ENCODE measurements at regions not wholly inside any gene's neighbourhood (a gene's known extent, or its start where the extent isn't known, plus 50 kb on each side); places are given as distances from the start of the nearest gene placed in this dataset.
A peak's percentile ranks its signal among the peaks of the same experiment; 100 is the strongest.

DNA sequence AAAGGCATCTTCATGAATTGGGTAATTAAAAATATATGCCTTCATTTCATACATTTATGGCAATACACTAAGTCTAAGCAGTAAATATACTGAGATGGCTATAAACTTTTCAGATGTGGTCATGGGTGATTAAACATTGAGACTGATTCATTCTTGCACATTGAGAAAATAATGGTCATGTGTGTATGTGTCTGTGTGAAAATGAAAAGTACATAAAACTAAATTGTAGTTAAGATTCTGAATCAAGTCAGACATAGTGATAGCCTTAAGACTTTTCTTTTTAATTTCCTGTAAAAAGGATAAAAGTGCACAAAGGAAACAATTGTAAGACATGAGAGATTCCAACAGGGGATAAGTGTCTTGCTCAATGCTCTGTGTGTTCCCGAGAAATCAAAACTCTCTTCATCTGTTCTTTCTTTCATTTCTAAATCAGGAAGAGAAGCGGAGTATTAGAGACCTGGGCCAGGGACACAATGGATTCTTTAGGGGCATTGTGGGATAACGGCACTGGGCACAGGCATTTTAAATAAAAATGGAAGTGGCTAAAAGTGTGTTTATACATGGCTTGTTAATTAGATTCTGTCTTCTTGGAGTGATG, 69.8 kb upstream of the AGR3 start:
- no peaks in the 10 kb centered on the region for H3K27me3 ChIP-seq
- intact Hi-C loops (cut with DNase I; ENCODE audit: low total_unique reads): no loop called here
- peak overlapping the region in 2 of 3 donors; percentile 5 to 18 for H3K4me3 ChIP-seq
- H3K36me3 ChIP-seq: no peaks in the 10 kb centered on the region
- peak overlapping the region; percentile 13 to 54 for H3K27ac ChIP-seq
- TF ChIP-seq POLR2A (IDR thresholded peaks at IDR 0.05) (no peak), POLR2AphosphoS5 (IDR thresholded peaks at IDR 0.05) (no peak)
- TF ChIP-seq, protein P1, sequence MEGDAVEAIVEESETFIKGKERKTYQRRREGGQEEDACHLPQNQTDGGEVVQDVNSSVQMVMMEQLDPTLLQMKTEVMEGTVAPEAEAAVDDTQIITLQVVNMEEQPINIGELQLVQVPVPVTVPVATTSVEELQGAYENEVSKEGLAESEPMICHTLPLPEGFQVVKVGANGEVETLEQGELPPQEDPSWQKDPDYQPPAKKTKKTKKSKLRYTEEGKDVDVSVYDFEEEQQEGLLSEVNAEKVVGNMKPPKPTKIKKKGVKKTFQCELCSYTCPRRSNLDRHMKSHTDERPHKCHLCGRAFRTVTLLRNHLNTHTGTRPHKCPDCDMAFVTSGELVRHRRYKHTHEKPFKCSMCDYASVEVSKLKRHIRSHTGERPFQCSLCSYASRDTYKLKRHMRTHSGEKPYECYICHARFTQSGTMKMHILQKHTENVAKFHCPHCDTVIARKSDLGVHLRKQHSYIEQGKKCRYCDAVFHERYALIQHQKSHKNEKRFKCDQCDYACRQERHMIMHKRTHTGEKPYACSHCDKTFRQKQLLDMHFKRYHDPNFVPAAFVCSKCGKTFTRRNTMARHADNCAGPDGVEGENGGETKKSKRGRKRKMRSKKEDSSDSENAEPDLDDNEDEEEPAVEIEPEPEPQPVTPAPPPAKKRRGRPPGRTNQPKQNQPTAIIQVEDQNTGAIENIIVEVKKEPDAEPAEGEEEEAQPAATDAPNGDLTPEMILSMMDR (IDR thresholded peaks at IDR 0.05): no peak
- peaks cover 10 to 15% of the 10 kb centered on the region in 2 donors for H3K9me3 ChIP-seq
- no peaks in the 10 kb centered on the region for H3K4me1 ChIP-seq
- no peak for DNase-seq (ENCODE audit: low spot score in 2 of 2)

DNA sequence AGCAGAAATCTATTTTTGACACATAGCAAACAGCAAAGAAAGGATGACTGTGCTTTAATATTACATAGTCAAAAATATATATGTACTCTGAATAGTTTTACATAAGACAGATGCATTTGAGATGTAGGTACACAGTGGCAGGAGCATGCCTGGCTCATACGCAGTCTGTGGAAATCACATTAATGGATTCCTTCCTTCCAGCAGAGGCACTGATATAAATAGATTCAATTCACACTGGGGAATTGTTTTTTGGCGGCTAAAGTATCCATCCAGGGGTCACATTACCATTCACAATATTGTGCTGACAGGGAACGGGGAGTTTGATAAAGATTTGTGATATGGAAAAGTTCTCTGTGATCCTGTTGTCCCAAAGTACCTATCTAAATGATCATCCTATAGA, 72.5 kb upstream of the AGR3 start:
- TF ChIP-seq, protein P1 (IDR thresholded peaks at IDR 0.05): no peak
- TF ChIP-seq POLR2A (IDR thresholded peaks at IDR 0.05) (no peak), POLR2AphosphoS5 (IDR thresholded peaks at IDR 0.05) (no peak)
- no peaks in the 10 kb centered on the region for H3K27me3 ChIP-seq
- no peaks in the 10 kb centered on the region for H3K4me1 ChIP-seq
- intact Hi-C loops (cut with DNase I; ENCODE audit: low total_unique reads): no loop called here
- H3K36me3 ChIP-seq: no peaks in the 10 kb centered on the region
- no peak overlapping the region for H3K4me3 ChIP-seq
- no peak for DNase-seq (ENCODE audit: low spot score in 2 of 2)
- H3K9me3 ChIP-seq: no peaks in the 10 kb centered on the region
- no peak overlapping the region for H3K27ac ChIP-seq

DNA sequence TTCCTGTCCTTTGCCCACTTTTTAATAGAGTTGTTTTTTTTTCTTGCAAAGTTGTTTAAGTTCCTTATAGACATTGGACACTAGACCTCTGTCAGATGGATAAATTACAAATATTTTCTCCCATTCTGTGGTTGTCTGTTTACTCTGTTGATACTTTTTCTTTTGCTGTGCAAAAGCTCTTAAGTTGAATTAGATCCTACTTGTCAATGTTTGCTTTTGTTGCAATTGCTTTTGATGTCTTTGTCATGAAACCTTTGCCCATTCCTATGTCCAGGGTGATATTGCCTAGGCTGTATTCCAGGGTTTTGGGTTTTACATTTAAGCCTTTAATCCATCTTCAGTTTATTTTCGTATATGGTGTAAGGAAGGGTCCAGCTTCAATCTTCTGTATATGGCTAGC, 76.9 kb upstream of the AGR3 start:
- no peaks in the 10 kb centered on the region for H3K9me3 ChIP-seq
- H3K4me3 ChIP-seq: no peak overlapping the region
- TF ChIP-seq, protein P1 (IDR thresholded peaks at IDR 0.05): no peak
- no peak for TF ChIP-seq POLR2AphosphoS5 (IDR thresholded peaks at IDR 0.05)
- no peak for TF ChIP-seq POLR2A (IDR thresholded peaks at IDR 0.05)
- DNase-seq (ENCODE audit: low spot score in 2 of 2): no peak
- H3K27me3 ChIP-seq: no peaks in the 10 kb centered on the region
- H3K27ac ChIP-seq: no peak overlapping the region
- intact Hi-C loops (cut with DNase I; ENCODE audit: low total_unique reads): no loop called here
- H3K4me1 ChIP-seq: no peaks in the 10 kb centered on the region
- H3K36me3 ChIP-seq: no peaks in the 10 kb centered on the region

DNA sequence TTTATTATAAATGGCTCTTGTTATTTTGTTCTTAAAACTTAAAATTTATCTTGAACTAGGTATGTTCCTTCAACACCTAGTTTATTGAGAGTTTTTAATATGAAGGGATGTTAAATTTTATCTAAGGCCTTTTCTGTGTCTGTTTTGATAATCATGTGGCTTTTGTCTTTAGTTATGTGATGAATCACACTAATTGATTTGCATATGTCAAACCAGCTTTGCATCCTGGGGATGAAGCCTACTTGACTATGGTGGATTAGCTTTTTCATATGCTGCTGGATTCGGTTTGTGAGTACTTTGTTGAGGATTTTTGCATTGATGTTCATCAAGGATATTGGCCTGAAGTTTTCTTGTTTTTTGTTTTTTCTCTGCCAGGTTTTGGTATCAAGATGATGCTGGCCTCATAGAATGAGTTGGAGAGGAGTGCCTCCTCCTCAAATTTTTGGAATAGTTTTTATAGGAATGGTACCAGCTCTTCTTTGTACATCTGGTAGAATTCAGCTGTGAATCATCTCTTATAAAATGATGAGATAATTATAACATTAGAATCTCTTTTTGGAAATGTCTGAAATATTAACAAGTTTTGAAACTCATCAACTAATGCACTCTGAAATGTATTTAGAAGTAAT, 78.7 kb upstream of the AGR3 start:
- Histone ChIP-seq H3K27ac (no peak overlapping the region), H3K4me3 (no peak overlapping the region), H3K27me3 (no peaks in the 10 kb centered on the region), H3K9me3 (no peaks in the 10 kb centered on the region), H3K36me3 (no peaks in the 10 kb centered on the region), H3K4me1 (no peaks in the 10 kb centered on the region)
- no peak for TF ChIP-seq POLR2A (IDR thresholded peaks at IDR 0.05)
- TF ChIP-seq, protein P1 (IDR thresholded peaks at IDR 0.05): no peak
- no peak for TF ChIP-seq POLR2AphosphoS5 (IDR thresholded peaks at IDR 0.05)
- no peak for DNase-seq (ENCODE audit: low spot score in 2 of 2)
- intact Hi-C loops (cut with DNase I; ENCODE audit: low total_unique reads): no loop called here

DNA sequence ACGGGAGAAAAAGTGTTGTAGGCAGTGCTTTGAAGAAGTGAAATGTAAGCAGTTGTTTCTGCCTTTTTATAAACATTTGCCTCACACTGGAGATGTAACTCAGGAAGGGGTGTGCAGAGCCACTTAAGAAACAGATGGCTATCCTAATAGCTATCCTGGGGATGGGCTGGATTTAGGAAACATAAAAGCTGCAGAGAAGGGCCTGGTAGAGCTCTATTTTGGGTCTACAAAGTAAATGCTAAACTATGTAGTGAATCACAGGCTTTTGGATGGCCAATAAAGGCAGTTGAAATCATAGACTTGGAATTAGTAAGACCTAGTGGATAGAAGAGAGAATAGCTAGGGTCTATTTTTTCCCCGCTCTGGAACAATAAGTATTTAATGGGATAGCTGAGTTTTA, 79.9 kb upstream of the AGR3 start:
- no peaks in the 10 kb centered on the region for H3K9me3 ChIP-seq
- TF ChIP-seq POLR2A (IDR thresholded peaks at IDR 0.05) (no peak), POLR2AphosphoS5 (IDR thresholded peaks at IDR 0.05) (no peak)
- TF ChIP-seq, protein P1 (IDR thresholded peaks at IDR 0.05): no peak
- no peak for DNase-seq (ENCODE audit: low spot score in 2 of 2)
- no peak overlapping the region for H3K27ac ChIP-seq
- H3K4me1 ChIP-seq: no peaks in the 10 kb centered on the region
- no peaks in the 10 kb centered on the region for H3K36me3 ChIP-seq
- no peak overlapping the region for H3K4me3 ChIP-seq
- H3K27me3 ChIP-seq: no peaks in the 10 kb centered on the region
- intact Hi-C loops (cut with DNase I; ENCODE audit: low total_unique reads): no loop called here

Measured in breast epithelium (tissue), 4 donors.